Loucy (cell line): ENCODE measurements at regions not wholly inside any gene's neighbourhood (a gene's known extent, or its start where the extent isn't known, plus 50 kb on each side); places are given as distances from the start of the nearest gene placed in this dataset.

Experiments used
- H2AFZ ChIP-seq: fragments of 200-600 bp; sonication (generic); 2 replicates; pipeline ENCODE4 v1.6.0; 2016; ENCODE audit warnings: antibody characterized with exemption, mild to moderate bottlenecking, low read length, moderate library complexity
- H3F3A ChIP-seq: fragments of 200-600 bp; 2 replicates; pipeline ENCODE4 v1.6.0; 2016; ENCODE audit warnings: antibody characterized with exemption, low read depth, mild to moderate bottlenecking
- H3K27me3 ChIP-seq: fragments of 200-600 bp; sonication (generic); 2 replicates; pipeline ENCODE4 v1.6.1; 2014; ENCODE audit warnings: low read length, mild to moderate bottlenecking; ENCODE audit not compliant: insufficient read depth, poor library complexity, severe bottlenecking
- H3K36me3 ChIP-seq: fragments of 200-600 bp; sonication (generic); 2 replicates; pipeline ENCODE4 v1.6.1; 2016; ENCODE audit warnings: low read length; ENCODE audit not compliant: insufficient read depth
- H3K4me1 ChIP-seq: fragments of 200-600 bp; sonication (generic); 2 replicates; pipeline ENCODE4 v1.5.1; 2014; ENCODE audit warnings: low read length, mild to moderate bottlenecking; ENCODE audit not compliant: insufficient read depth, poor library complexity, severe bottlenecking
- H3K4me2 ChIP-seq: fragments of 200-600 bp; sonication (generic); 2 replicates; pipeline ENCODE4 v1.6.0; 2014; ENCODE audit warnings: antibody characterized with exemption, low read length, low read depth, mild to moderate bottlenecking; ENCODE audit not compliant: poor library complexity, severe bottlenecking
- H3K4me3 ChIP-seq: fragments of 200-600 bp; sonication (generic); 2 replicates; pipeline ENCODE4 v1.5.1; 2014; ENCODE audit warnings: low read length, mild to moderate bottlenecking, mixed read lengths; ENCODE audit not compliant: poor library complexity, severe bottlenecking
- H3K79me2 ChIP-seq: fragments of 200-600 bp; sonication (generic); 2 replicates; pipeline ENCODE4 v1.6.1; 2014; ENCODE audit warnings: low read length; ENCODE audit not compliant: insufficient read depth
- H3K9ac ChIP-seq: fragments of 200-600 bp; sonication (generic); 2 replicates; pipeline ENCODE4 v1.6.0; 2014; ENCODE audit warnings: mild to moderate bottlenecking, low read depth, low read length, moderate library complexity; ENCODE audit not compliant: poor library complexity, severe bottlenecking
- H3K9me2 ChIP-seq: fragments of 200-600 bp; sonication (generic); replicated peaks from 2 replicates; pipeline ENCODE4 v1.6.1; 2016; ENCODE audit warnings: low read depth, low read length, mixed read lengths
- H3K9me3 ChIP-seq: fragments of 200-600 bp; sonication (generic); 2 replicates; pipeline ENCODE4 v1.6.1; 2014; ENCODE audit warnings: mild to moderate bottlenecking, antibody characterized with exemption, low read length, low read depth; ENCODE audit not compliant: insufficient read depth
- H4K20me1 ChIP-seq: fragments of 200-600 bp; sonication (generic); 2 replicates; pipeline ENCODE4 v1.6.0; 2014; ENCODE audit warnings: antibody characterized with exemption, low read length, mild to moderate bottlenecking; ENCODE audit not compliant: insufficient read depth, poor library complexity, severe bottlenecking
- EZH2phosphoT487 ChIP-seq: fragments of 200-600 bp; IDR thresholded peaks from 2 replicates; pipeline ENCODE4 v1.6.1; 2018; ENCODE audit warnings: antibody characterized with exemption, mild to moderate bottlenecking, moderate library complexity, borderline replicate concordance
- TF ChIP-seq, protein P1 (sequence below): fragments of 200-600 bp; sonication (generic); conservative IDR thresholded peaks from 2 replicates; pipeline ENCODE4 v1.5.1; 2014; ENCODE audit warnings: mild to moderate bottlenecking, antibody characterized with exemption, low read length

GRCh38 chr2:107398683-107399082 is 428.0 kb upstream of the RGPD4 start:
- Histone ChIP-seq H3K4me1 (peaks cover 10% of the 10 kb centered on the region), H2AFZ (no peak overlapping the region), H3K4me2 (no peak overlapping the region), H3K79me2 (no peaks in the 10 kb centered on the region), H3K27me3 (no peaks in the 10 kb centered on the region), H3K9me2 (no peaks in the 10 kb centered on the region), H3K4me3 (no peak overlapping the region), H3K9me3 (no peaks in the 10 kb centered on the region), H4K20me1 (no peaks in the 10 kb centered on the region), H3K9ac (no peak overlapping the region), H3F3A (no peaks in the 10 kb centered on the region), H3K36me3 (no peaks in the 10 kb centered on the region)
- TF ChIP-seq EZH2phosphoT487, result no peak
- TF ChIP-seq, protein P1, sequence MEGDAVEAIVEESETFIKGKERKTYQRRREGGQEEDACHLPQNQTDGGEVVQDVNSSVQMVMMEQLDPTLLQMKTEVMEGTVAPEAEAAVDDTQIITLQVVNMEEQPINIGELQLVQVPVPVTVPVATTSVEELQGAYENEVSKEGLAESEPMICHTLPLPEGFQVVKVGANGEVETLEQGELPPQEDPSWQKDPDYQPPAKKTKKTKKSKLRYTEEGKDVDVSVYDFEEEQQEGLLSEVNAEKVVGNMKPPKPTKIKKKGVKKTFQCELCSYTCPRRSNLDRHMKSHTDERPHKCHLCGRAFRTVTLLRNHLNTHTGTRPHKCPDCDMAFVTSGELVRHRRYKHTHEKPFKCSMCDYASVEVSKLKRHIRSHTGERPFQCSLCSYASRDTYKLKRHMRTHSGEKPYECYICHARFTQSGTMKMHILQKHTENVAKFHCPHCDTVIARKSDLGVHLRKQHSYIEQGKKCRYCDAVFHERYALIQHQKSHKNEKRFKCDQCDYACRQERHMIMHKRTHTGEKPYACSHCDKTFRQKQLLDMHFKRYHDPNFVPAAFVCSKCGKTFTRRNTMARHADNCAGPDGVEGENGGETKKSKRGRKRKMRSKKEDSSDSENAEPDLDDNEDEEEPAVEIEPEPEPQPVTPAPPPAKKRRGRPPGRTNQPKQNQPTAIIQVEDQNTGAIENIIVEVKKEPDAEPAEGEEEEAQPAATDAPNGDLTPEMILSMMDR, result no peak

GRCh38 chr2:107402330-107402729 is 424.4 kb upstream of the RGPD4 start:
- TF ChIP-seq, protein P1, result no peak; the same call in 1 of the 2 replicates
- no peak for TF ChIP-seq EZH2phosphoT487
- Histone ChIP-seq H3K79me2 (no peaks in the 10 kb centered on the region), H3K4me2 (peak overlapping the region; percentile 44)

GRCh38 chr2:107405261-107405660 is 421.4 kb upstream of the RGPD4 start:
- H3K9me2 ChIP-seq, result no peaks in the 10 kb centered on the region
- no peak overlapping the region for H3K9ac ChIP-seq
- H3K27me3 ChIP-seq, result no peaks in the 10 kb centered on the region
- no peak overlapping the region for H2AFZ ChIP-seq
- H3F3A ChIP-seq, result no peaks in the 10 kb centered on the region
- TF ChIP-seq, protein P1, result no peak
- no peak for TF ChIP-seq EZH2phosphoT487
- H3K4me3 ChIP-seq, result no peak overlapping the region
- H3K4me1 ChIP-seq, result peaks cover 10% of the 10 kb centered on the region
- no peaks in the 10 kb centered on the region for H4K20me1 ChIP-seq
- H3K4me2 ChIP-seq, result no peak overlapping the region
- no peaks in the 10 kb centered on the region for H3K79me2 ChIP-seq
- H3K9me3 ChIP-seq, result no peaks in the 10 kb centered on the region
- no peaks in the 10 kb centered on the region for H3K36me3 ChIP-seq

More at GRCh38 chr2:107402330-107402729, 424.4 kb upstream of the RGPD4 start:
- no peaks in the 10 kb centered on the region for H3K27me3 ChIP-seq
- no peaks in the 10 kb centered on the region for H3K36me3 ChIP-seq
- H3K4me1 ChIP-seq, result peaks cover 10% of the 10 kb centered on the region
- H3K9ac ChIP-seq, result no peak overlapping the region
- H4K20me1 ChIP-seq, result no peaks in the 10 kb centered on the region
- H3K9me2 ChIP-seq, result no peaks in the 10 kb centered on the region
- H3K9me3 ChIP-seq, result no peaks in the 10 kb centered on the region
- H2AFZ ChIP-seq, result peak overlapping the region; percentile 94
- H3F3A ChIP-seq, result no peaks in the 10 kb centered on the region
- peak overlapping the region; percentile 50 for H3K4me3 ChIP-seq
